GM23338 (cell line): ENCODE measurements at regions not wholly inside any gene's neighbourhood (a gene's known extent, or its start where the extent isn't known, plus 50 kb on each side); places are given as distances from the start of the nearest gene placed in this dataset.

Source experiments
- ATAC-seq: fragments of 200-7000 bp; cut with Tn5 transposase; 3 replicates; pipeline ENCODE4 v1.9.1; 2020
- DNase-seq: peaks from one replicate; pipeline ENCODE4 v3.0.0-alpha.2; 2015; ENCODE audit warnings: low spot score
- H2AFZ ChIP-seq: fragments of 200-600 bp; sonication (generic); 2 replicates; pipeline ENCODE4 v1.8.0; 2016; ENCODE audit warnings: antibody characterized with exemption, mild to moderate bottlenecking, moderate library complexity
- H3F3A ChIP-seq: fragments of 200-600 bp; sonication (generic); replicated peaks from 2 replicates; pipeline ENCODE4 v1.8.0; 2017; ENCODE audit warnings: antibody characterized with exemption, mixed run types, low read depth
- H3K27ac ChIP-seq: fragments of 200-600 bp; sonication (generic); 2 replicates; pipeline ENCODE4 v1.6.1; 2016; ENCODE audit warnings: low read depth
- H3K27me3 ChIP-seq: fragments of 200-600 bp; sonication (generic); 2 replicates; pipeline ENCODE4 v1.8.0; 2016; ENCODE audit warnings: mild to moderate bottlenecking, mixed run types, moderate library complexity; ENCODE audit not compliant: insufficient read depth
- H3K36me3 ChIP-seq: fragments of 200-600 bp; sonication (generic); 2 replicates; pipeline ENCODE4 v1.8.0; 2016; ENCODE audit warnings: mild to moderate bottlenecking; ENCODE audit not compliant: insufficient read depth
- H3K4me1 ChIP-seq: fragments of 200-600 bp; sonication (generic); 2 replicates; pipeline ENCODE4 v1.8.0; 2016; ENCODE audit warnings: mild to moderate bottlenecking, moderate library complexity; ENCODE audit not compliant: insufficient read depth
- H3K4me2 ChIP-seq: fragments of 200-600 bp; sonication (generic); 2 replicates; pipeline ENCODE4 v1.7.1; 2017; ENCODE audit warnings: mixed run types
- H3K4me3 ChIP-seq: fragments of 200-600 bp; sonication (generic); 2 replicates; pipeline ENCODE4 v1.6.1; 2016; ENCODE audit warnings: mixed run types
- H3K79me2 ChIP-seq: fragments of 200-600 bp; sonication (generic); replicated peaks from 2 replicates; pipeline ENCODE4 v1.8.0; 2017; ENCODE audit warnings: mild to moderate bottlenecking; ENCODE audit not compliant: insufficient read depth
- H3K9me2 ChIP-seq: fragments of 200-600 bp; sonication (generic); 2 replicates; pipeline ENCODE4 v1.8.0; 2017; ENCODE audit not compliant: insufficient read depth
- H4K20me1 ChIP-seq: fragments of 200-600 bp; sonication (generic); replicated peaks from 2 replicates; pipeline ENCODE4 v1.8.0; 2017; ENCODE audit warnings: mild to moderate bottlenecking; ENCODE audit not compliant: insufficient read depth
- H3K27ac Mint-ChIP-seq: 2 replicates; pipeline ENCODE4 v1.8.0; 2020; ENCODE audit warnings: inconsistent platforms, mild to moderate bottlenecking, moderate library complexity, mixed read lengths
- H3K27me3 Mint-ChIP-seq: 3 replicates; pipeline ENCODE4 v1.8.0; 2022; ENCODE audit warnings: low read depth, mild to moderate bottlenecking, moderate library complexity, mixed read lengths, inconsistent platforms; ENCODE audit not compliant: insufficient read depth, poor library complexity
- H3K36me3 Mint-ChIP-seq: 3 replicates; pipeline ENCODE4 v1.8.0; 2021; ENCODE audit warnings: low read depth, mild to moderate bottlenecking, inconsistent platforms, moderate library complexity, mixed read lengths
- H3K4me1 Mint-ChIP-seq: 3 replicates; pipeline ENCODE4 v1.8.0; 2020; ENCODE audit warnings: mild to moderate bottlenecking, inconsistent platforms, mixed read lengths
- H3K4me3 Mint-ChIP-seq: 3 replicates; pipeline ENCODE4 v1.8.0; 2021; ENCODE audit warnings: moderate library complexity, mild to moderate bottlenecking, inconsistent platforms, mixed read lengths
- H3K9me3 Mint-ChIP-seq: 3 replicates; pipeline ENCODE4 v1.8.0; 2020; ENCODE audit warnings: moderate library complexity, mild to moderate bottlenecking, inconsistent platforms, mixed read lengths
- CREB1 ChIP-seq: fragments of 250-450 bp; sonication (Bioruptor Pico); IDR thresholded peaks from 2 replicates; pipeline ENCODE4 v1.5.0; 2020; ENCODE audit warnings: low read depth, mild to moderate bottlenecking, moderate library complexity
- CTCF ChIP-seq, 2 experiments: fragments of 200-600 bp in 1 of 2; sonication (generic) in 1 of 2; conservative IDR thresholded peaks; 2 replicates each; pipeline versions ENCODE4 v1.5.1 to v1.6.1; 2016 to 2017; ENCODE audit warnings: antibody characterized with exemption in 2 of 2, low read depth in 2 of 2, mild to moderate bottlenecking in 2 of 2, moderate library complexity in 1 of 2
- ETS1 ChIP-seq: IDR thresholded peaks from 2 replicates; pipeline ENCODE4 v1.6.1; 2016; ENCODE audit warnings: antibody characterized with exemption
- EZH2 ChIP-seq: fragments of 200-600 bp; sonication (generic); IDR thresholded peaks from one replicate; pipeline ENCODE4 v1.8.0; 2017; ENCODE audit warnings: antibody characterized with exemption, mild to moderate bottlenecking, low read depth; ENCODE audit not compliant: unreplicated experiment
- EZH2phosphoT487 ChIP-seq: fragments of 200-600 bp; sonication (generic); IDR thresholded peaks from one replicate; pipeline ENCODE4 v1.8.1; 2018; ENCODE audit warnings: antibody characterized with exemption; ENCODE audit not compliant: unreplicated experiment
- JUNB ChIP-seq: IDR thresholded peaks from one replicate; pipeline ENCODE4 v1.6.1; 2016; ENCODE audit warnings: antibody characterized with exemption; ENCODE audit not compliant: unreplicated experiment
- NANOG ChIP-seq: IDR thresholded peaks from 2 replicates; pipeline ENCODE4 v1.6.1; 2016; ENCODE audit warnings: antibody characterized with exemption, borderline replicate concordance
- POLR2AphosphoS5 ChIP-seq: IDR thresholded peaks from 2 replicates; pipeline ENCODE4 v1.6.1; 2016; ENCODE audit warnings: antibody characterized with exemption, low read depth
- REST ChIP-seq: IDR thresholded peaks from one replicate; pipeline ENCODE4 v1.6.1; 2018; ENCODE audit warnings: antibody characterized with exemption; ENCODE audit not compliant: unreplicated experiment
- STAT1 ChIP-seq: IDR thresholded peaks from one replicate; pipeline ENCODE4 v1.6.1; 2016; ENCODE audit warnings: antibody characterized with exemption; ENCODE audit not compliant: unreplicated experiment
- ZNF114 ChIP-seq: fragments of 250-450 bp; sonication (Bioruptor Pico); IDR thresholded peaks from 2 replicates; pipeline ENCODE4 v1.5.0; 2020; ENCODE audit warnings: mild to moderate bottlenecking, moderate library complexity
- ZNF331 ChIP-seq: fragments of 250-450 bp; sonication (Bioruptor Pico); IDR thresholded peaks from 2 replicates; pipeline ENCODE4 v1.5.0; 2020; ENCODE audit warnings: low read depth, mild to moderate bottlenecking, moderate library complexity
- ZNF462 ChIP-seq: fragments of 250-450 bp; sonication (Bioruptor Pico); IDR thresholded peaks from 2 replicates; pipeline ENCODE4 v1.5.0; 2020; ENCODE audit warnings: mild to moderate bottlenecking, moderate library complexity

- H3K27me3 Mint-ChIP-seq = peaks cover 18% of the 10 kb centered on the region
- no peaks in the 10 kb centered on the region for H3K36me3 ChIP-seq
- H3K4me3 ChIP-seq = no peak overlapping the region
- no peak overlapping the region for H2AFZ ChIP-seq
- DNase-seq (no peak), ATAC-seq (no peak)
- no peak overlapping the region for H3K27ac ChIP-seq
- H3F3A ChIP-seq = no peaks in the 10 kb centered on the region
- no peaks in the 10 kb centered on the region for H3K36me3 Mint-ChIP-seq
- 0 out of 2 replicates have a peak, but pooled peaks cover 3% of the 10 kb centered on the region for H4K20me1 ChIP-seq
- peaks cover 6% of the 10 kb centered on the region; the same call in 1 of the 3 replicates for H3K4me1 Mint-ChIP-seq
- no peak overlapping the region for H3K27ac Mint-ChIP-seq
- H3K9me3 Mint-ChIP-seq = peaks cover 6% of the 10 kb centered on the region; the same call in 1 of the 3 replicates
- no peaks in the 10 kb centered on the region for H3K27me3 ChIP-seq
- no peaks in the 10 kb centered on the region for H3K79me2 ChIP-seq
- peak overlapping the region; percentile 45; the same call in 1 of the 2 replicates for H3K4me2 ChIP-seq
- H3K9me2 ChIP-seq = no peaks in the 10 kb centered on the region
- H3K4me3 Mint-ChIP-seq = no peak overlapping the region
- H3K4me1 ChIP-seq = no peaks in the 10 kb centered on the region; the same call in 1 of the 2 replicates
- TF ChIP-seq REST = no peak
- TF ChIP-seq JUNB = no peak
- no peak for TF ChIP-seq CREB1 (CRISPR knock-in tag)
- no peak for TF ChIP-seq ZNF462 (CRISPR knock-in tag)
- TF ChIP-seq ETS1 = no peak
- no peak for TF ChIP-seq ZNF114
- no peak for TF ChIP-seq NANOG
- TF ChIP-seq ZNF331 (CRISPR knock-in tag) = no peak
- no peak for TF ChIP-seq EZH2phosphoT487
- TF ChIP-seq CTCF (conservative IDR thresholded peaks at IDR 0.05; ENCODE audit: low read depth in 2 of 2) = no peak
- TF ChIP-seq POLR2AphosphoS5 = no peak
- no peak for TF ChIP-seq STAT1
- TF ChIP-seq EZH2 = no peak
These were observed 76.4 kb upstream of the BHLHE23 start for GRCh38 chr20:63082939-63083735.
